ENCODE measurements at regions not wholly inside any gene's neighbourhood (a gene's known extent, or its start where the extent isn't known, plus 50 kb on each side); places are given as distances from the start of the nearest gene placed in this dataset.

GRCh38 chr1:87568005-87568404 lies 239.3 kb downstream of the LMO4 start:
- no peak for DNase-seq

- no peak for DNase-seq
Measured at GRCh38 chr1:87568911-87569310, 240.2 kb downstream of the LMO4 start.

- DNase-seq = no peak
Measured at GRCh38 chr1:87572008-87572407, 243.3 kb downstream of the LMO4 start.

- DNase-seq = no peak
Measured at GRCh38 chr1:87572891-87573290, 244.2 kb downstream of the LMO4 start.

GRCh38 chr1:87575528-87575927 lies 246.8 kb downstream of the LMO4 start:
- DNase-seq = no peak

- DNase-seq = no peak
Measured at GRCh38 chr1:87578464-87578863, 249.8 kb downstream of the LMO4 start.

- DNase-seq = no peak
Measured at GRCh38 chr1:87583459-87583858, 254.8 kb downstream of the LMO4 start.

- DNase-seq = no peak
Measured at GRCh38 chr1:87584586-87584985, 255.9 kb downstream of the LMO4 start.

- DNase-seq = no peak
Measured at GRCh38 chr1:87586501-87586900, 257.8 kb downstream of the LMO4 start.

GRCh38 chr1:87588495-87588894 lies 259.8 kb downstream of the LMO4 start:
- DNase-seq = no peak

GRCh38 chr1:87591492-87591891 lies 262.8 kb downstream of the LMO4 start:
- DNase-seq = no peak

GRCh38 chr1:87592156-87592555 lies 263.5 kb downstream of the LMO4 start:
- DNase-seq = no peak

- no peak for DNase-seq
Measured at GRCh38 chr1:87594736-87595383, 266.2 kb downstream of the LMO4 start.

- no peak for DNase-seq
Measured at GRCh38 chr1:87595384-87595781, 266.7 kb downstream of the LMO4 start.

- DNase-seq = no peak
Measured at GRCh38 chr1:87598429-87598828, 269.7 kb downstream of the LMO4 start.

GRCh38 chr1:87599569-87599968 lies 270.9 kb downstream of the LMO4 start:
- DNase-seq = no peak

- no peak for DNase-seq
Measured at GRCh38 chr1:87600055-87600850, 271.6 kb downstream of the LMO4 start.

- peak; percentile 7 for DNase-seq
Measured at GRCh38 chr1:87600854-87601253, 272.2 kb downstream of the LMO4 start.

GRCh38 chr1:87603626-87604025 lies 274.9 kb downstream of the LMO4 start:
- DNase-seq = no peak

GRCh38 chr1:87612956-87613355 lies 284.3 kb downstream of the LMO4 start:
- no peak for DNase-seq

GRCh38 chr1:87615491-87615890 lies 286.8 kb downstream of the LMO4 start:
- DNase-seq = no peak

GRCh38 chr1:87615901-87616300 lies 287.2 kb downstream of the LMO4 start:
- DNase-seq = no peak

GRCh38 chr1:87620807-87621206 lies 292.1 kb downstream of the LMO4 start:
- no peak for DNase-seq

GRCh38 chr1:87629673-87630072 lies 301.0 kb downstream of the LMO4 start:
- no peak for DNase-seq

- no peak for DNase-seq
Measured at GRCh38 chr1:87632232-87632631, 303.6 kb downstream of the LMO4 start.

All from activated CD4-positive, alpha-beta T cell treated with anti-CD3 and anti-CD28 coated beads, Interleukin-2, Interleukin-6, amounts not matched to agents 100 ng/mL and 50 ng/mL, durations not matched to agents 16 hours and 8 hours (primary cell).